NCI-H1092 treated with DMSO at 0.1 percent for 48 hours (cell line): ENCODE measurements at regions not wholly inside any gene's neighbourhood (a gene's known extent, or its start where the extent isn't known, plus 50 kb on each side); places are given as distances from the start of the nearest gene placed in this dataset.

Source experiments
- DNase-seq: peaks from one replicate; lab custom pipeline; 2025; lab: John Stamatoyannopoulos, UW

DNA sequence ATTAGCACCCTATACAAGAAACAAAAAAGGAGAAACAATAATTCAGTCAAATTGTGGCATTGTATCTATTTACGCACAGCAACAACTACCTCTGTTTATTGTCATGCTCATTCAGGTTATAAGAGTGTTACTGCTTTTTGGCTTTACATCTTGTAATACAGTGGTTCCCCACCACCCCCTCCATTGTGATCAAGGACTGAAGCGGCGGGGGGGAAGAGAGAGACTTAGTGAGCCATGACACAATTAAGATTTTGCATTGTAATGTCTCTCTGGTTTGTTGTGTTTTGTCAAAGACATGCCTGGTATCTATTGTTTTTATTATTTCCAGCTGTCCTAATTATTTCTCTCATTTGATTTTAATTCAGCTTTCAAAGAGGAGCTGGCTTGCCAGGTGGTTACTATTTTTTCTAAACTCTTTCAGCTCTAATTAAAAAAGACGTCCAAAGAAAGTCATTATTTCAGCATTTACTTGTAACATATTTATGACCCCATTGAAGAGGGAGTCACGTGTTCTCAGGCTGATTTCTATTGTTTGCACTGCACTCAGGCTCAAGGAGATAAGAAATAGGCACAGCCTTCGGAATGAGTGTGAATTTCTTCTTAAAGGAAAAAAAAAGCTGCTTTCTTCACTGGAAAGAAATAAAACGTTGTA, 234.4 kb upstream of the TBL1XR1 start:
- peak; percentile 40 for DNase-seq

DNA sequence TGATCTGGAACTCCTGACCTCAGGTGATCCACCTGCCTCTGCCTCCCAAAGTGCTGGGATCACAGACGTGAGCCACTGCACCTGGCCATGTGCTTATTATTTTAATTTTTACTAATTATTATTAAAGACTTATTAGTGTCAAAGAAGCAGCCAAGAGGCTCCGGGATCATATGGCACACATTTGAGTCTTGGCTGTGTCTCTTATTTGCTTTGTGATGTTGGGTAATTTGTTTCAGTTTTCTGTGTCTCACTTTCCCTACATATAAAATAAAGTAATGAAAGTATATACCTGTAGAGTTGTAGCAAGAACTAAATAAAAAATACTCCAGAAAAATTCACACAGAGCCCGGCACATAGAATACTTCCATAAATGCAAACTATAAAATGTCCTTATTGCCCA, 238.0 kb upstream of the TBL1XR1 start:
- no peak for DNase-seq

DNA sequence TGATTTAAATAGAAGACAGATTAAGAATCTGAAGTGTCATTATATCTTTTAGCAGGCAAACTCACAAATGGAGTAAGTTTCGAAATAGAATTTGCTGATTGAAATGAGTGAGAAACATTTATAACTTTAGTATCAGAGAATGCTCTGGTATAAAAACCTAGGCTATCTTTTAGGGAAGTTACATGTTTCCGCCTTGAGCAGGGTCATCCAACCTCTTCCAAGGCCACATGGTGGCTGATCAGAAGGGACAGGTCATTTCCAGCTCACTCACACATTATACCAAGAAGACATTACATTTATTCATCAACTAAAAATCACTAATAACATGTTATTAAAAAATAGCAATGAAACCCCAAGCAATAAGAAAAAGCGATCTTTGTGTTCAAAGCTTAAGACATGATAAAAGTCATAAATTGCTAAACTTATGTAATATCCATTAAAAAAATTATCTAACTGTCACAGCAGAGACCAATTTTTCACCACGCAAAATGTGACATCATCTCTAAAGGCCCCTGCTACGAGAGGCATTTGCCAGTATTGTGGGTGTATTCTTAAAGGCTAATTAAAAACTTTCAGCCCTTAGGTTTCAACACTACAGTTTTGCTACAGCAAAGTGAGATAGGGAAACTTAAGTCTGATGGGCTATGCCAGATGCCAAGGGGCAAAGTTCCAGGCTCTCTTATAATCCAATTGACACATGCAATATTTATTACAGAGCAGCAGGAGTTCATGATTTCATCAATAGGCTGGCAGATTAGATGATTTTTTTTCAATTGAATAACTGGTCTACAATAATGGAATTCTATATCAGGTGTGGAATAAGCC, 240.4 kb upstream of the TBL1XR1 start:
- DNase-seq: no peak

GRCh38 chr3:177438596-177439220, 241.4 kb upstream of the TBL1XR1 start:
- DNase-seq: no peak

DNA sequence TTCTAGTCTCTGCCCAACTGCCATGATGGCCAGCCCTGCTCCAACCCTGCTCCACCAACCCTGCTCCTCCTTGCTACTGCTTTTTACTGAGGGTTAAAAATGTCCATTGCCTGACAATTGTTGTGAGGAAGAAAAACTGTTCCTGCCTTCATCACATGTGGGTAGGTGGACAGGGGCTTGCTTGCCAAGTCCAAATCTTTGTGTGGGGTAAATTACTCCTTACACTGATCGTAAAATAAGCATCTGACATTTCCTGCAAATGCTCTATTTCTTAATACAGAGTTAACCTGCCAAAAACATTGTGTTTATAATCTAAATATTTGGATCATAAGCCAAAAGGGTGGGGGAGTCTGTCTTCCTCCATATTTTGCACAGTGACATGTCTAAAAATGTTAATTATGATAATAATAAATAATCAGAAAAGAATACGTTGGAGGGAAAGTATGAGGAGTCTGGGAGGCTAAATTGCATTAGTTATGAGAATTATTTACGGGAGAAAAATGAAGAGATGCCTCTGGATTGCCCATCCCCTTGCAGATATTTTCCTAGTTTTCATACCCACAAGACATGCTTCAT, 242.5 kb upstream of the TBL1XR1 start:
- DNase-seq: no peak

DNA sequence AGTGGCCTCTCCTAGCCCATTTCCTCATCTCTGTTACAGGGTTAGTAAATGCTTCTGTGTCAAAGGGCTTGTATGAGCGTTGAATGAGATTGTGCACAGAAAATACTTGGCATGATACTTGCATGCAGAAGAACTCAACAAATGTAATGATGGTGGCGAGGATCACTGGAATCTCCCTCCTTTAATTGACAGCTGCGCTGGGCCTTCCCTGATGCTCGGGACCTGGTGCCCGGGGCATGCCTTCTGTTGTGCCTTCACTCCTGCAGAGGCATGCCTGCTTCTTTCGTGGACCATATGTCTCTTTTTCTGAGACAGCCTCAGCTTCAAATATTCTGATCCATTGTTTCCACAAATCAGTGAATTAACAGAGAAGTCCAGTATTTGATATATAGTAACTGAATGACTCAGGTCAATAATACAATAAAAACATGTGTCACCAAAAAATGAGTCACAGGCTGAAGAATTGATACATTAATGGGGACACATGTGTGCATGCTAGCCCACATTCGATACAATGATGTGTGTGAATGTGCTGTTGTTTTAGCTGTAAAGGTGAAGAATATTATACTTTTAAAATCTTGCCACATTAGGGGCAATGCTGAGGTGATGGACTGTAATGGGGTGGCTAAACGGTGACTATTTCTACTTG, 243.3 kb upstream of the TBL1XR1 start:
- DNase-seq: no peak

- no peak for DNase-seq
Measured at GRCh38 chr3:177441276-177441812, 244.1 kb upstream of the TBL1XR1 start.

DNA sequence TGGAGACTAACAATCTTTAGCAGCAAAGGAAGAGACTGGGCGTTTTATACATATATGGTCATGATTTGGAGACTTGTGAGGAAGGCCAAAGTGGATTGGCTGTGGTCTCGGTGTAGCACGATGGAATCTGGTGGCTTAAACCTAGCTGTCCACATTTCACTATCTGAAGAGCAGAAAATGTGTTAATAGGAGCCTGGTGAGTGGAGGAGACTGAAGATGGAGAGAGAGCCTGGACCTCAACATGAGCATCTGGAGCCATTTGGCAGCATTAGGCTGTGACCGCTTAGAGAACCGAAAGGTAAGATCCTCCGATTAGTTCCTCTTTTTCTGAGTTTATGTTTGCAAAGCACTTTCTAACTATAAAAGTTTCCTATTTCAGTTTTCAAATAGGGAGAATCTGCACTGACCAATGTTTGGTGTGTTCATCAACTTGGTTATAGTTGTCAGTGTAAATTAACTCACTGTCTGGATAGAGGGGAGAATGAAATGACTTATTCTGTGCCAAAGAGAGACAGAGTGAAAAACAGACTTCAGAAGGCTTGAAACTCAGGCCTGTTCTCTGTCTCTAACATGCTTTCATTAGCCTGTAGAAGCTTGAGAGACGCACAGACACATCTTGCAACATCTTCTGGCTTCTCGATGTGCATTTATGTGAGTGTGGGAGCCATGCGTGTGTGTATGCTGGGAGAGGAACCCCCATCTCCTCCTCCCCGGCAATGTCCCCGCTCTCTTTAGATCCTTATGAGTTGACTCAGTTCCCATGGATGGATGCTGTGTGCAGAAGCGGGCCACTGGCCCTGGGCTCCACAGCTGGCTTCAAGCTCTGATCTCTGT, 244.7 kb upstream of the TBL1XR1 start:
- no peak for DNase-seq

GRCh38 chr3:177443469-177443868, 246.2 kb upstream of the TBL1XR1 start:
- DNase-seq: no peak

DNA sequence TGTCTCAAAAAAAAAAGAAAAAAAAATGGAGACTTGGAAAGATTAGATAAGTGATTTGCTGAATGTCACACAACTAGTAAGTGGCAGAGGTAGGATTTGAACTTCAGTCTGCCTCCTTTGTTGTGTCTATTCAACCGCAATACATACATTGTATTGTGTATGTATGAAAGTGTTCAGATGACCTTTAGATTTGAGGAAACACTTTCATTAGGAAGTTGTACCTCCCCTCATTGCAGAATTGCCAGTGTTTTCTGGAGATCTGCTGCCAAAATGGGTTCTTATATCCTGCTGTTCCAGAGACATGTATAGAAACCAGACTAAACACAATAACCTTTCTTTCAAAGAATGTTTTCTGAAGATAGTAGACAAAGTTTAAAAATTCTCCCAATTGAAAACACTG, 247.4 kb upstream of the TBL1XR1 start:
- no peak for DNase-seq

GRCh38 chr3:177445549-177445948, 248.3 kb upstream of the TBL1XR1 start:
- no peak for DNase-seq

GRCh38 chr3:177446165-177446601, 248.9 kb upstream of the TBL1XR1 start:
- no peak for DNase-seq

DNA sequence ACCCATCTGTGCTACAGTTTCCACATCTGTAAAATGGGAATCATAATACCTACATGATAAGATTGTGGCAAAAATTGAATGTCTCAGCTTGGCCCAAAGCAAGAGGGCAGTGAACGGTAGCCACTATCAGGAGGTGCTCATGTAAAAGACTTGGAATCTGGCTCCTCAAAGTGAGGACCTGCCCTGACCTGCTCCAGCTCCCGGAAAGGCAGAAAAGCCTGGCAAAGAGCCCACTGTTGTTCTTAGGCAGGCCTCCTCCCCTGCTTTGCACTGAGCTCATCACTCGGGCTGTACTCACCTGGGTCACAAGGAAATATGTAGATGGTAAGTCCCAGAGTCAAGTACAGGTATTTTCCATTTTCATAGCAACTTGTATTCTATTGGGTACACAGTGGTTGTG, 250.7 kb upstream of the TBL1XR1 start:
- no peak for DNase-seq

DNA sequence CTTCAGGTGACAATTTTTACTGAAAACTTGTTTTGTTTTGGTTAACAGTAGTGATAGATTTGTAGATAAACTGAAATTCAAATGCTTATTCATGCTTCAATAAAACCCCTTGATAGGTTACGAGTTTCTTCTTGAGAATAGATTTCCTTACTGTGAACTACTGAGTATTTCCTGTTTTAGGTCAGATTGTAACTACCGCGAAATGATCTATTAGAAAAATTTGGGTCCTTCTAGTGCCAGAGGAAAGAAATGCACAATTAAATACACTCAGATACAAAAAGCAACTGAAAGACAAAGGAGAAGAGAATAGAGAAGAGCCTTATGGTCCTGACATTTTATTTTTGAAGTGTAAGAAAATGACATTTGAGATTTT, 251.7 kb upstream of the TBL1XR1 start:
- DNase-seq: no peak

GRCh38 chr3:177449360-177450006, 252.2 kb upstream of the TBL1XR1 start:
- no peak for DNase-seq

GRCh38 chr3:177451301-177451750, 254.0 kb upstream of the TBL1XR1 start:
- no peak for DNase-seq

- no peak for DNase-seq
Measured at GRCh38 chr3:177451864-177452830, 254.9 kb upstream of the TBL1XR1 start.

DNA sequence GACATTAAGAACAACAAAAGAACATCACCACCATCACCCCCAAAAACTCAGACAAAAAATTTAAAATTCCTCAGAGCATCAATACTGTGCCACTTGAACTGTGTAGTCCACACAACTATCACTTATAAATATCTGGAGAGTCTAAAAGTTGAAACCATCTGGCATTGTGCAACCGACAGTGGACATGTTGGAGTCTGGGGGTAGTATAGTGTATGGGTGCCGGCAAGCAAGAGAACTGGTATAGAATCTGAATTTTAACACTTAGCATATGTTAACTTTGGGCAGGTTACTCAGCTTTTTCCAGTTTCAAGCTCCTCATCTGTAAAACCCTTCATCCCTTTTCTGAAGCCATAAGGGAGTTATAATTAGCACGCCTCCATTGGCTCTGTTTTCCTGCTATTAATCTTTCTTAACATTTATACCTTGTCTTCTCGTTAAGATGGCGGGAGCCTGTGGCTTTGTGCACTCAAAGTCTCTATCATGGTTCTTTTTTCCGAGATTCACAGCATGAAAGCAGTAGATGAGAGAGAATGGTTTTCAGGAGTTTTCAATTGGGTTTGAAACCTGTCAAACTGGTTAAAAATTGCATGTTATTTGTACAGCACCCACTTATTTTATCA, 255.7 kb upstream of the TBL1XR1 start:
- no peak for DNase-seq

DNA sequence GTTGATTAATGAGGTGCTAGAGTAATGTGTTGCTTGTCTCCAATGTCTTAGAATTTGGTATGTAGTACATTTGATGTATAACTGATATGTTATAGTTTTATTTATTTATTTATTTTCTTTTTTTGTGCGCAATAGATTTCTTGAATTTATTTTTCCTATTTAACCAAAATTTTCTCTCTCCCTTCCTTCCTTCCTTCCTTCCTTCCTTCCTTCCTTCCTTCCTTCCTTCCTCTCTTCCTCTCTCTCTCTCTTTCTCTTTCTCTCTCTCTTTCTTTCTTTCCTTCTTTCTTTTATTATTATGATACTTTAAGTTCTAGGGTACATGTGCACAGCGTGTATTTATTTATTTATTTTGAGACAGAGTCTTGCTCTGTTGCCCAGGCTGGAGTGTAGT, 256.2 kb upstream of the TBL1XR1 start:
- DNase-seq: no peak
